HFF-Myc (cell line): ENCODE measurements at regions not wholly inside any gene's neighbourhood (a gene's known extent, or its start where the extent isn't known, plus 50 kb on each side); places are given as distances from the start of the nearest gene placed in this dataset.

ENCODE experiments used
- DNase-seq: peaks from one replicate; pipeline ENCODE4 v3.0.0-alpha.2; 2011; ENCODE audit warnings: low read depth; ENCODE audit errors: extremely low read depth
- H3K4me3 ChIP-seq: replicated peaks from 2 replicates; pipeline ENCODE4 v1.5.1; 2011; ENCODE audit warnings: low read depth, mild to moderate bottlenecking, control low read depth, low read length
- TF ChIP-seq, protein P1 (sequence below): IDR thresholded peaks from 2 replicates; pipeline ENCODE4 v1.5.1; 2012; ENCODE audit warnings: mild to moderate bottlenecking, low read depth, low read length, control low read depth; ENCODE audit errors: missing control alignments

DNA sequence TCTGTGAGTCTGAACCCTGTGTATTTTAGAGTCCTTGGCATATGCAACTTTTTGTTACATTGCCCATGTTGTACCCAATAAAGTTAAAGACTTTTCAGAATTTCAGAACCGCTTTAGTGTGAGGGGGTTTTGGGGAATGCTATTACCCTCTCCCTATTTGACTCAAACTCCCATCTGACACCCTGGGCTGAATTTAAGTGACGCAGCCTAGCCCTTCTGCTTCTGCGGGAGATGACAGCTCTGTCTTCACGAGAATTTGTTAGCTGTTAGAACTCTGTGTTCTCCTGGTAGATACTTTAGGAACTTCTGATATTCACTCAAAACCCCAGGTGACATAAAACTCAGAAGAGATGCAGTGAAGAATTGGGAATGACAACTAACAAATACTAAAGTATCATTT, 500.6 kb upstream of the ID4 start:
- TF ChIP-seq, protein P1, sequence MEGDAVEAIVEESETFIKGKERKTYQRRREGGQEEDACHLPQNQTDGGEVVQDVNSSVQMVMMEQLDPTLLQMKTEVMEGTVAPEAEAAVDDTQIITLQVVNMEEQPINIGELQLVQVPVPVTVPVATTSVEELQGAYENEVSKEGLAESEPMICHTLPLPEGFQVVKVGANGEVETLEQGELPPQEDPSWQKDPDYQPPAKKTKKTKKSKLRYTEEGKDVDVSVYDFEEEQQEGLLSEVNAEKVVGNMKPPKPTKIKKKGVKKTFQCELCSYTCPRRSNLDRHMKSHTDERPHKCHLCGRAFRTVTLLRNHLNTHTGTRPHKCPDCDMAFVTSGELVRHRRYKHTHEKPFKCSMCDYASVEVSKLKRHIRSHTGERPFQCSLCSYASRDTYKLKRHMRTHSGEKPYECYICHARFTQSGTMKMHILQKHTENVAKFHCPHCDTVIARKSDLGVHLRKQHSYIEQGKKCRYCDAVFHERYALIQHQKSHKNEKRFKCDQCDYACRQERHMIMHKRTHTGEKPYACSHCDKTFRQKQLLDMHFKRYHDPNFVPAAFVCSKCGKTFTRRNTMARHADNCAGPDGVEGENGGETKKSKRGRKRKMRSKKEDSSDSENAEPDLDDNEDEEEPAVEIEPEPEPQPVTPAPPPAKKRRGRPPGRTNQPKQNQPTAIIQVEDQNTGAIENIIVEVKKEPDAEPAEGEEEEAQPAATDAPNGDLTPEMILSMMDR: no peak
- no peak overlapping the region for H3K4me3 ChIP-seq
- DNase-seq: no peak

DNA sequence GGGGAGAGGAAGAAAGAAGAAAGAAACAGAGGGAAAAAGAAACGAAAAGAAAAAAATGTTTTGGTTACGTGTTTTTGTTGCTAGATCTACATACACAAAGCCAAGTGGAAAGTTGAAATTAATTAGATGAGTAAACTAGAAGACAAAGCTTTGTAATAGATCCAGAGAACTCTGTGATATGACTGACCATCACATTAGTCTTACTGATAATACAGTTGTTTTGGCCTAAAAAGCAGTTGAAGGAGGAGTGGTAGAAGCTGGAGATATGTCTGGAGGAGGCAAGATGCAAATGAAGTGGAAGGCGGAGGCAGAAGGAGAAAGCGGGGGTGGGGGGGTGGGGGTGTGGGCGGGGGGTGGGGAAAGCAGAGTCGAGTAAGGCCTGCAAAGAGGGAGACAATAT, 500.1 kb upstream of the ID4 start:
- DNase-seq: no peak
- TF ChIP-seq, protein P1: no peak
- no peak overlapping the region for H3K4me3 ChIP-seq

DNA sequence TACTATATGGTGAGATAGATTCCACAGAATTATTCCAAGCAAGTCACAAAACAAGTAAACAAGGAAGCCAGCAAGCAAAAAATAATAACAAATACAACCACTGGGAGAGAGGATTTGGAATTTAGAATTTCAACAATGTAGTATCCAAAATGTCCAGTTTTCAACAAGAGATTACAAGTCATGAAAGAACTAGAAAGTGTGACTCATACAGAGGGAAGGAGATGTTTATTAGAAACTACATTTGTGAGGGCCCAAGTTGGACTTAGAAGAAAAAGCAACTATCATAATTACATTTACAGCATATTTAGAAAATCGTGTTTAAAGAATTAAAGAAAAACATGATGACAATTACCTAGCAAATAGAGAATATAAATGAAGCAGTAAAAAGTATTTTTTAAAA, 494.6 kb upstream of the ID4 start:
- TF ChIP-seq, protein P1: no peak
- no peak overlapping the region for H3K4me3 ChIP-seq

DNA sequence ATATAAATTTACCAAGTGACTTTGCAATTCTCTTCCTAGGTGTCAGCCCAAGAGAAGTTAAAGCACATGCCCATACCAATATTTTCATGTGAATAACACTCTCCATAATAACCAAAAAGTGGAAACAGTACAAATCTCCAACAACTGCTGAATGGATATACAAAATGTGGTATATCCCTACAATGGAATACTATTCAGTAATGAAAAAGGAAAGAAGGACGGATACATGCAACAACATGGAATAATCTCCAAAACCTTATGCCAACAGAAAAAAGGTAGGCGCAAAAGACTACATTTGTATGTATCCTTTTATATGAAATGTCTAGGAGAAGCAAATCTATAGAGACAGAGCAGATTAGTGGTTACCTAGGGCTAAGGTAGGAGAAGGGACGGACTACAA, 487.7 kb upstream of the ID4 start:
- TF ChIP-seq, protein P1: no peak
- H3K4me3 ChIP-seq: no peak overlapping the region
- no peak for DNase-seq

More for the DNA sequence above, 494.6 kb upstream of the ID4 start:
- DNase-seq: no peak

DNA sequence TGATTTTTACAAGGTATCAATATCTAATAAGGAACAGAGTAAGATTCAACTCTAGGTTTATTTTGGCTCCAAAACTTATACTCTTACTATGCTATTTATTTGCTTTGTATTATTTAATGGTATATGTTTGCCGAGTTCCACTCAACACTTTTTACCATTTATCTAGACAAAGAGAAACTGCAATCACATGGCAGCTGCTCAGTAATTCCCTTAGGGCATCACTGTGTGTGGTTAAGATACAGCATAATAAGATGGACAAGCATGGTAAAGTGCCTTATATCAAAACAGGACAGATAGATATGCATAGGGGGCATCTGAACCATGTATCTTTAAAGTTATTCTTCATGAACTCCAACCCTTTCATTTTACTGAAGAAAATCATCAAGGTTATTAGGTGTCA, 483.0 kb upstream of the ID4 start:
- DNase-seq: no peak

DNA sequence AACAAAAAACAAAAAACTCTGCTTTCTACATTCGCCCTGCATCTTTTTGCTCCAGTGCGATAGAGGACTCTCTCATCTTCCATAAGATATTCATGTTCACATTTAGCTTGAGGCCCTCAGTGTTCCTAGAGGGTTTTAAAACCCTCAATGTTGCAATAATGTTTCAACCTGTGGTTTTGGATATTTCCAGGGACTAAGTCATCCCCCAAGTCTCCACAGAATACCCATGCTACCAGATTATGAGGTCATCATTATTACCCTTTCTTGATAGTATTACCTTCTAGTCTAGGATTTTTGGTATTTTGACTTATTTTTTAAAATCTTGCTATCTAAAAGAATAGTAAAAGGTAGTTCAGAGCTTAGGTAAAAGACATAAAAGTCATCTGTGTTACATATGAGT, 480.5 kb upstream of the ID4 start:
- H3K4me3 ChIP-seq: no peak overlapping the region
- TF ChIP-seq, protein P1: no peak
- no peak for DNase-seq

More for the DNA sequence above, 483.0 kb upstream of the ID4 start:
- no peak overlapping the region for H3K4me3 ChIP-seq
- TF ChIP-seq, protein P1: no peak

DNA sequence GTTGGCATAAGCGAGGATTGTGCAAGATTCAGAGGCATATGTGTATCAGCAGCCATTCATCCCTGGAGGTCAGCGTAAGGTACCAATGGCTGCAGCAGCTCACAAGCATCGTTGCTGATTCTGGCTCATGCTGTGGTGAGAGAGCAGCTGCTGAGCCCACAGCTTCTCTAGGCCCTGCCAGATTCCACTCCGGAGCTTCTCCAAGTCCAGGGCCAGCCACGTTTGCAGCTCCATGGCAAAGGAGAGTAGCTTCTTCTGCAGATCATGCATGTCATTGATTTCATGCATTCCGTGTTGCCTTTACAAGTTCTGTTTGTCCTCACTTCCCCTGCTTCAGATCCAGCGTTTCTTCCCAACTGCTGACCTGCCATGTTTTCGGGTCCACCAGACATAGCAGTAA, 474.8 kb upstream of the ID4 start:
- H3K4me3 ChIP-seq: no peak overlapping the region
- TF ChIP-seq, protein P1: no peak
- DNase-seq: no peak
